HG03469 (cell line): ENCODE measurements at regions not wholly inside any gene's neighbourhood (a gene's known extent, or its start where the extent isn't known, plus 50 kb on each side); places are given as distances from the start of the nearest gene placed in this dataset.

Experiments used
- ATAC-seq: cut with Tn5 transposase; IDR thresholded peaks from one replicate; pipeline ENCODE4 v1.9.1; 2021; ENCODE audit warnings: mild to moderate bottlenecking, moderate library complexity, moderate number of reproducible peaks; ENCODE audit not compliant: unreplicated experiment

DNA sequence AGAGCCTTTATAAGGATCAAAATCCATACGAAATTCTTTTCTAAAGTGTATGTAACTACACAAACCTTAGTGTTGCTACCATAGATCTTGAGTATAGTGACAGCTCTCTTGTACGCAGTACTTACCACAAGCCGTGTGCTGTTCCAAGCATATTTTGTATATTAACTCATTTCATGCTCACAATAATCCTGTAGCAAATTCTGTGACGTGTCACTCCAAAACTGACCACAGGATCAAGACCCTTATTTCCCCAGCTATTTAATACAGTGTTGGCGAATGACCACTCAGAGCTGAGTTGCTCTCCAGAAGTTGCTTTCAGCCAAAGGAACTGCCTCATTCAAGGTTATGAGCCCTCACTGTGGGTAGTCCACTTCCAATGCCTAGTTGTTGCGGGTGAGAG, 169.8 kb downstream of the BTG1 start:
- ATAC-seq: no peak

DNA sequence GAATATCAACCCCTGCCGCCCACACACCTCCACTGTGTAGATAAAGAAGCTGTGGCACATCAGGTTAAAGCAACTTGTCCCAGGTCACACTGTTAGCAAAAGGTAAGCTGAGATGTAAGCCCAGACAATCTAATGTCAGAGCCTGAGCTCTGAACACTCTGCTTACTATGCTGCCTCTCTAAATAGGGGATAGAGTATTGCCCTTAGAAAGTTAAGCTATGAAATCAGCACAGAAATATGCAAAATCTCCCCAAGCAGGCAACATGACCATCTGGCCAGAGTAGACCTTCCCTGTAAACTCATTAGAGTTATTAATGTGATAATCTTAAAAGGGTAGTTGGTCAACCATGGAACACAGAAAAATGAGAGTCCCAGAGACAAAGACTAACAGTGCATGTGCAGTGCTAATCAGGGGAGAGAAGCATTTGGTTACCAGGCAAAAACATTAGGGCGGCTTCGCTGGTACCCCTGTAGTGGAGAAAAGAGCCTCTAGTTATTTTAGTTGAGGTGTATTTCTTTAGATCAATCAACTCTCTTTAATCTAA, 171.0 kb downstream of the BTG1 start:
- no peak for ATAC-seq

DNA sequence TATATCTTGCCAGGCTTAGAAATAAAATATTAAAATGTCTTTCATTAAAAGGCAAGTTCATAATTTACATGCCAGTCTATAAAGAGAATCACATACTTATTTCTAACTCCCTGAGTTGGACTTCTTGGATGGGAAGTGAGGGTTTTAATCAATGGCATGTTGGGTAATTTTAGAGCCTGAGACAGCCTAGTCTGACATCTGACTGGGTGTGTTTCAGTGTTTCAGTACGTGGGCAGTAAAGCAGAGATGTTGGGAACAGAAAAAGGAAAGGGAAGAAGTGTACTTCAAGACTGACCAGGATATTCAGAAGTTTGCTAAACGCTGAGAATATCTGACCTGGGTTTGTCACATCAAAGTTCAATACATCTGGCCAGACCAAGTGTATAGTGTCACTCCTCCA, 171.8 kb downstream of the BTG1 start:
- ATAC-seq: no peak

DNA sequence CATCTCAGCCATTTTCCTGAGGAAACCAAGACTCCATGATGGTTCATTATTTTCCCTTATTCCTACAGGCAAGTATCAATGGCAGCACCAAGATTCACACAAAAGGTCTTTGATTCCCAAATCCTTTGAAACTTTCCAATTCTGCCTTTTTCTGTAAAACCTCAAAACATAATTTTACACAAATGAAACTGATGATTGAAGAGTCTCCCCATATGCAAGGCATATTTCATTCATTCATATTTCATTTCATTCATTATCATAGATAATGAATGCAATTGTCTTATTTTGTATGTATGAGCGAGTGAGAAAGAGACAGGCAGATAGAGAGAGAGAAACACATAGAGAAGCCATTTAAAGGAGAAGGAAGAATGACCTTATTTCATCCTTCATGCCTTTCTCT, 172.8 kb downstream of the BTG1 start:
- no peak for ATAC-seq

DNA sequence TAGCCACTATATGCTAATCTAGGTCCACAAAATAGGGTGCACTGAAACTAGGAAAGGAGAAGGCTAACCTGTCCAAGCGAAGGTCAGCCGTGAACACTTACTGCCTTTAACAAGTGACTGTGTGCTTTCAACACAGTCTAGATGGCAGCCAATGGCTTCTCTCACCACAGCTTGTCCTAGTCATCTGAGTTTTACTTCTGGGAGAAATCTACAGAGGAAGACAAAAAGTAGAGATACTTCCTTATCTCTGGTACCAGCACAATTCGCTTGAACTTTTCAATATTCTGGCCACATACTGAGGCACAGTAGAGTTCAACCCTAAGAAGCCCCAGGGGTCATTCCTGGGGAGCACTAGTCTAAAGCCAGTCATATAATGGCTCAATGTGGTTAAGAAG, 176.9 kb downstream of the BTG1 start:
- ATAC-seq: no peak

DNA sequence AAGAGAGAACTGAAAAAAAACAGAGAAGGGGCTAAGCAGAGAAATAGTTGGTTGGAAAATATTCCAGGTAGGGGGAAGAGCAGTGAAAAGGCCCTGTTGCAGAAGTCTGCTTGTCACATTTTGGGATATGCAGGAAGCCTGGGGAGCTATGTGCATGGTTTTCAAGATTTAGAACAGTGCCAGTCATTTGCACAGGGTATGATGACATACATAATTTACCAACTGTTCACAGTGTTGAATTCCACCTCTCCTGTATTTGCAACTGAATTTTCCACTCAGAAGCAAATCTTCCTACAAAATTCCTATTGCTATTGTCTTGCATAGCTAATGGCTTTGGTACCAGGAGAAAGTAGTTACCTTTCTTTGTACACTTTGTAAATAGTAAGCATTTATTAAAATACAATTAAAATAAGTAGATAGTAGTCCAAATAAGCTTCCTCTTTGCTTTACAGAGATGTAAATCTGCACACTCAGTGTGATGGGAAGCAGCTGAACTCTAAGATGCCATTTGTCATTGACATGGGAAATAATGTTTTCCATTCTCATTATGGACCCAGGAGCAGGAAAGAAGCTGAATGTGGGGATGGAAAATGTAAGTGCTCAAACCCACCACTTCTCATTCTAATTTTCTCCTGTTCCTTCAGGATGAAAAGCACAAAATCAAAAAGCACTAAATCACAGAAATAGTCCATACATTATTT, 177.4 kb downstream of the BTG1 start:
- no peak for ATAC-seq

DNA sequence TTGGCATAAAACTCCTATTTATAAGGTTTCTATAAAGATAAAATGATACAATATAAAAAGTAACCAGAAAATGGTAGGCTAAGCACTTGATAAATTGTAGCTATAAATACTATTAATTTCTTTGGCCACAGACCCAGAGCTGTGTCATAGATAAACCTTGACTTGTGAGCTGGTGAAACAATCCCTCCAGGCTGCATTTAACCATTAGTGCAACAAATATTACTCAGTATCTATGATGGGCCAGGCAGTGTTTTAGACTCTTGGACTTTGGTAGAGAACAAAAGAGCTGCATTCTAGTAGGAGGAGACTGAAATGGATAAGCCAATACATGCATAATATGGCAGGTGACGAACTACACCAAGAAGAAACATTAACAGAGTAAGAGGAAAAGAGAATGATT, 178.1 kb downstream of the BTG1 start:
- ATAC-seq: no peak

DNA sequence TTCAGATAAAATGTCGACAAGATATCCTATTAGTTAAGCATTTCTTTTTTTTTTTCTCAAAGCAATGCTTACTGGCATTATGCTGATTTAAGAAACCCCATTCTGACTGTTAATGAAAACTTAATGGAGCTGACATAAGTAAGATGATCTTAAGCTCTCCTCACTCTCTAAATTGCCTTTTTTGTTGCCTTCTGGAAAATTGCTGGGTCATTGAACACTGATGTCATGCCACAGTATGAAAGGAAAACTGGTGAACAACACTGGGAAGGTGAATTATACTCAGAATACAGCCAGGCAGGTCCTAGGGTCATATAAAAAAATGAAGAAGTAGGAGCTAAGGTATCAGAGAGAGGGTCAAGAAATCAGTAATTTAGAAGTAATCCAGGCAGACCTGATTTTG, 179.9 kb downstream of the BTG1 start:
- no peak for ATAC-seq

DNA sequence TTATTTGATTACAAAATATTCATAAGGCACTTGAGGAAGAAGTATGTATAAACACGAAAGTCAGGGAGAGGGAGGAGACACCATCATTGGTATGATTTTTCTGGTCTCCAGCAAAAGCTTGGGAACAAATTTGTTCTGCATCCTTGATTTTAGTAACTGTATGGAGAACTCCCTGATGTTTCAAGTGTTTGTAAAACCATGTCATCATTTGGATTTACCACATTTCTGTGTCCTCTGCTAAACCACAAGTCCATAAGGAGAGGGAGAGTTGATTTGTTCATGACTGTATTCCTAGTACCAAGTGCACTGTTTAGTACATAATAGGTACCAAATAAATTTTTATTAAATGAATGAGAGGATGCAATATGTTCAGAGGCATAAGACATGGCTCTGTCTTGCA, 181.1 kb downstream of the BTG1 start:
- ATAC-seq: no peak

DNA sequence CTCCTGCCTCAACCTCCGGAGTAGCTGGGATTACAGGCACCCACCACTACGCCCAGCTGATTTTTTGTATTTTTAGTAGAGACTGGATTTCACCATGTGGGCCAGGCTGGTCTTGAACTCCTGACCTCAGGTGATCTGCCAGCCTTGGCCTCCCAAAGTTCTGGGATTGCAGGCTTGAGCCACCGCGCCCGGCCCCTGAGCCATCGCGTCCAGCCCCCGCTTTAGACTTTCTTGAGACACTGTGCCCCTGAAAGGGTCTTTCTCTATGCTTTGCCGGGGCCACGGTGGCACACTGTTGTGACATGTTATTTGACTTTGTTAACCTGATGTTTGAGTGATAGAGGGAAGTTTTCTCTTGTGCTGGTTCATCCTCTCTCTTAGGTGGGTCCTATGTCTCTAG, 186.4 kb downstream of the BTG1 start:
- ATAC-seq: no peak

DNA sequence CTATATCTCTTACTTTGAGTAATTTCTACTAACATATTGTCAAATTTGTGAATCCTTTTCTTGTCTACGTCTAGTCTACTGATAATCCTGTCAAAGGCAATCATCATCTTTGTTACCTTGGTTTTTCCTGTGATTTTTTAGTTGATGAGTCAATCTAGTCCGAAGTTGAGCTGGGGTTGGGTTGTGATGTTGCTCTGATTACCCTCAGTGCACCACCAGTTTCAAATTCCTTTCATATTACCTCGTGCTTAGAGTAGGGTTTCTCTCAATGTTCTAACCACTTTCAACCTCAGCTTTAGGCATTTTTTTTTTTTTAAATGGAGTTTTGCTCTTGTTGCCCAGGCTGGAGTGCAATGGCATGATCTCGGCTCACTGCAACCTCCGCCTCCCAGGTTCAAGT, 186.8 kb downstream of the BTG1 start:
- ATAC-seq: no peak

DNA sequence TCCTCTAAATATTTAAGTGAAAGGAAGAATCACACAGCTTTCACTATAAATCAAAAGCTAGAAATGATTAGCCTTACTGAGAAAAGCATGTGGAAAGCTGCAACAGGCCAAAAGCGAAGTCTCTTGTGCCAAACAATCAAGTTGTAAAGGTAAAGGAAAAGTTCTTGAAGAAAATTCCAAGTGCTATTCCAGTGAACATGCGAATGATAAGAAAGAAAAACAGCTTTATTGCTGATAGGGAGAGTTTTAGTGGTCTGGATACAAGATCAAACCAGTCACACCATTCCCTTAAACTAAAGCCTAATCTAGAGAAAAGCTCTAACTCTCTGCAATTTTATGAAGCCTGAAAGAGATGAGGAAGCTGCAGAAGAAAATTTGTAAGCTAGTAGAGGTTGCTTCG, 190.9 kb downstream of the BTG1 start:
- ATAC-seq: no peak

DNA sequence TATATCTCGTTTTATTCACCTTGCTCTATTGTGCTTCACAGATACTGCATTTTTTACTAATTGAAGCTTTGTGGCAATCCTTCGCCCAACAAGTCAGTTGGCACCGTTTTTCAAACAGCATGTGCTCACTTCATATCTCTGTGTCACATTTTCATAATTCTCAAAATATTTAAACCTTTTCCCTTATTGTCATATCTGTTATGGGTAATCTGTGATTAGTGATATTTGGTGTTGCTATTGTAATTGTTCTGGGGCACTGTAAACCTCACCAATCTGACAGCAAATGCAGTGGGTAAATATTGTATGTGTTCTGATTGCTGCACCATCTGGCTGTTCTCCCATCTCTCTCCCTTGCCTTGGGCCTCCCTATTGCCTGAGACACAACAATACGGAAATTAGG, 191.3 kb downstream of the BTG1 start:
- no peak for ATAC-seq

DNA sequence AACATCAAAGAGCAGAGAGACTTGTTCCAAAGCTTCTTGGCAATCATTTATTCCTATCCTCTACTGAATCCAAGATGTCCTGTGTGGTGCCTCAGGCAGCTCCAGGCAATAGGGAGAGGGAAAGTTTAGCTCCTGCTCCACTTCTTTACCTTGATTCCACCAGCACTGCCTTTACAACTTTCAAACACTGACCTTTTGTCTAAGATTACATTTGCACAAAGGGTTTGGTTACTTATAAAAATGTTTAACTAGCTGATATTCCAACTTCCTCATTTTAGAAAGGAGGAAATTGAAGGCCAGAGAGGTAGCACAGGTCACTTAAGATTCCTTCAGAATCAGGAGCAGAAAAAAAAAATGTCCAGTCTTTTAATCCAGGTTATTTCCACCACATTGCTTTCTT, 192.7 kb downstream of the BTG1 start:
- no peak for ATAC-seq

DNA sequence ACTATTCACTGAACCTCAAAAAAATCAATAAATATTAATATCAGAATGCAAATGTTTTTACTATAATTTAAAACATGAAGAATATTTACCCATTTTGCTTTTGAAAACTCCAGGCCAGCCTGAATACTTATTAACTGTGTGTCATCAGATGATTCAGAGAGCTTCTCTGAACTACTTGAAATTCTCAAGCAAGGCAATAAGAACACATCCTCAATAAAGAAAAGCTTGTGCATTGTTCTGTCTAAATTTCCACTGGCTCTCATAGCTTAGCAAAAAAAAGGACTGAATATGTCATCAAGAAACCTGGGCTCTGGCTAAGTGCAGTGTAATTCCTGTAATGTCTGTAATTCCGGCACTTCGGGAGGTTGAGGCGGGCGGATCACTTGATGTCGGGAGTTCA, 194.1 kb downstream of the BTG1 start:
- ATAC-seq: no peak

DNA sequence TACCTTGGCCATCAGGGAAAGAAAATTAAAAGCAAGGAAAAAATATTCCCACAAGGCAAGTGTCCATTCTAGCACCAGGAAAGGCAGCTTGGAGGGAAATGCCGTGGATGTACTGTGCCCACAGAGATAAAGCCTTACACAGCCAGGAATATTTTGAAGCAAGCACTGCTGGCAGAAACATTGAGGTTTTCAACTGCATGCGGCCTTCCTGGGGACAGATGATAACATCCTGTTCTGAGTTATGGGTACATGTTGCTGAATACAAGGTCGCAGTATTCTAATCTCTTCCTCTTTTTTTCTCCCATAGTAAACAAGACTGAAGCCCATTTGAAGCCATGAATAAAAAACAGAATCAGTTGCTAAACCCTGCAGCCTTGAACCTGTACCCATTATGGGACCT, 197.1 kb downstream of the BTG1 start:
- no peak for ATAC-seq

DNA sequence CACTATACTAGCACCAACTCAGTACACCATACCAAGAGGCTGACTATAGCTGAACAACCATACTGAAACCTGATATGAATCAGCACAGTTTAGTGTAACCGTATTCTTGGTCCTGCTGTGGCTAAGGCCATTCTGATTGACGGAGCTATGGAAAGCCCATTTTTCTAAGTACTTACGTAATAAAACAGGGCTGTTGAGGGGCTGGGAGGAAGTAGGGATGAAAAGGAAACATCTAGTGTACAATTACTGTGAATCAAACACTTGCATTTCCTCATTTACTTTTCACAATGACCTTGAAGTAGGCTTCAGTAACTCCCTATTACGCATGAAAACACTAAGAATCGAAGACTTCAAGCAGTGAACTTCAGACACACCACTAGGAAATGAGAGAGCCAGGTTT, 198.2 kb downstream of the BTG1 start:
- ATAC-seq: peak; percentile 85

DNA sequence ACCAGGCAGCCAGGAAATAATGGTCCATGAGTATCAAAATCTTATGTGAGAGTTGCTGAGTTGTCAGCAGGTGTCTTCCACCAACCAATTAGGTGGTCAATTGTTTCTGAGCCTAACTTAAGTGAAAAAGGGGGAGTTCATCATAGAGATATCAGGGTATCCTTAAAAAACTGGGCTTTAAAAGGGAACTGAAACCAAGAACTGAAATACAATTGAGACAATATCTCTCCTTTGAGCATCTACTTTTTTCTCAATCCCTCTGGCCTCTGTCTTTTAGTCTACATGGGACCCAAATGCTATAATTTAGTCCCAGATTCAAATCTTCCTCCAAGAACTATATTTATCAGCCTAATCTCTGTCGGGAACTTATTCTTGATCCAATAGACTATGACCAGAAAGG, 201.0 kb downstream of the BTG1 start:
- ATAC-seq: no peak

DNA sequence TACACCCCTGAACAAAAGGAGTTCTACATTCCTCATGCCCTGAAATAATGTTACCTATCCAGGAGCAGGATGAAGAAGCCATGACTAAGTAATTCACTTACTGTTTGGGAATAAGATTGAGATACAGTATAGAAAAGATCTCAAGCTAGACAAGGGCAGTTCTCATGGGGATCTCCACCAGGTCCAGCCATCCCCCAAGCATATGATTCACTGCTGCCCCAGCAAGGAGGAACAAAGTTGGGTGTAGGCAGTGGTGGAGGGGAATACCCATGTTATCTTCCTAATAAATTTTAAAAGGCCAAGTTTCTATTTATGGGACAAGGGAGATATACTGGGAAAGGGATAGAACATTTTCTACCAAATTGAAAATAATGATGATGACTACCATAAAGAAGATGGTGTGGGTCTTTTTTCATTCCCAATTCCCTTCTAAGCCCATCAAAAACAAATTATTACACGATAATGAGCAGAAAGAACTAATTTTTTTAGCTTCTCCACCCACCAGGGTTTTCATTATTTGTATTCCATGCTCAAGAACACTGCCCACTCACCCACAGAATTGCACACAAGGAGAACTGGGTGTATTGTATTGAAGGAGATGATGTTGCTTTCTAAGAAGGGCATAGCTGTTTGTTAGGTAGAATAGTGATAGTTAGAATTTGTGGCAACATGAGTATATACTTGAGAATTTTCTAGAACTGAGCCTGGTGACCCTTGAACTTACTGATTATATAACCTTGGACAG, 204.6 kb downstream of the BTG1 start:
- no peak for ATAC-seq

DNA sequence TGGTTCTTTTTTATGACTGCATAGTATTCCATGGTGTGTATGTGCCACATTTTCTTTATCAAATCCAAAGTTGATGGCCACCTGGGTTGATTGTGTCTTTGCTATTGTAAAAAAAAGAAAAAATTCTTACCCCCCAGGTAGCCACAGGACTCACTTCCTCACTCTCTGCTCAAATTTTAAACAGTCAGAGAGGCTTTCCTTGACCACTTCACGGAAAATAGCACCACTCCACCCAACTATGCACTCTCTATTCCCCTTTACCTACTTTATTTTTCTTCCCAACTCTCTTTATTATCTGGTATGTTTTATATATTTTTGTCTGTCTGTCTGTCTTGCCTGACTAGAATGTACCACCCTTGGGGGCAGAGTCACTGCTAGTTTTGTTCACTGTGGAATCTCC, 205.3 kb downstream of the BTG1 start:
- no peak for ATAC-seq

DNA sequence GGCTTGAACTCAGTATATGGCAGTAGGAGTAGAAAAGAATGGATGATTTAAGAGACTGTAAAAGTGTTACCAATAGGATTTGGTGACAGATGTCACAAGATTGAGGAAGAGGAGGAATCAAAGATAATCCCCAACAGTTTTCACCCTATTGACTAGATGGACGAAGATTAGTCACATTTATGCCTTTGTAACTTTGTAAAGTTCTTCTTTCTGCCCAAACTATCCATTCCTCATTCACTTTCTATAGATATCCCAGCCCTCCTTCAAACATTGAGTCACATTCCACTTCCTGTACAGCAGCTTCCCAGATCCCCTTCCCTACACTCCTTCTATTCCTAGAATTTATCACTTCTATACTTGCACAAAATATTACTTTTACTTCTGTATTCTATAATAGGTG, 207.9 kb downstream of the BTG1 start:
- ATAC-seq: no peak

DNA sequence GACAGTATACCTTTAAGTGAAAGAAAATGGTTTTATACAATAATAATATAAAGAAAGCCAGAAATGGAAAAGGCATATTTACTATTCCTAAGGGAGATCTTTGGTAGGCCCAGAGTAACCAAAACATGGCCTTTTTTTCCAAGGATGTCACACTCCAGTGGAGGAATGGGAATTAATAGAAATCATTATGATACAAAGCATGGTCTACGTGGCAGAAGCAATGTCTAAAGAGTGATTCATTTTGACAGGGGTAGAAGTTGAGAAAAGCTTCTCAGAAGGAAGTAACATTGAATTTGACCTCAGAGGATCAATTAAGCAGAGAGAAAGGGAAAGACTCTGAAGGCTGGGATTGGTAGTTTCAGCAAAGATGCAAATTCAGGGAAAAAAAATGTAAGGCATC, 208.6 kb downstream of the BTG1 start:
- ATAC-seq: no peak

DNA sequence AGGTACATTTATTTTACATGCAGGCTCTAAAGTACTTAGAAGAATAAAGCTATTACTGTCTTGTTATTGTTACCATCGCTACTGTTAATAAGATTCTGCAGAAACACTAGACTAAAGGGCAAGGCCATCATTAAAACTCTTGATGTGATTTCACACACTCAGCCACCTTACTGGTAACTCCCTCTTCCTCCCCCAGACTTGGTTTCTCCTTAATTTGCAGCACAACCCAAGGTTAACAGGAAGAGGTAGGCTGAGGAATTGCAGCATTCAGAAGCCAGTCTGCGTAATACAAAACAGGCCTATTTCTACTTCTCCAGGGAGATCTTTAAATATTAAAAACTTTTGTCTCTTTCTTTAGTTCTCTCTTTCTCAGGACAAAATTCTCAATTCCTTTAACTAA, 210.3 kb downstream of the BTG1 start:
- no peak for ATAC-seq
